HG02852 (cell line): ENCODE measurements at regions not wholly inside any gene's neighbourhood (a gene's known extent, or its start where the extent isn't known, plus 50 kb on each side); places are given as distances from the start of the nearest gene placed in this dataset.

ENCODE experiments used
- ATAC-seq: cut with Tn5 transposase; IDR thresholded peaks from one replicate; pipeline ENCODE4 v1.9.1; 2021; ENCODE audit warnings: mild to moderate bottlenecking, moderate library complexity; ENCODE audit not compliant: unreplicated experiment

GRCh38 chr4:153939570-153939969 is 150.7 kb upstream of the SFRP2 start:
- ATAC-seq = no peak

DNA sequence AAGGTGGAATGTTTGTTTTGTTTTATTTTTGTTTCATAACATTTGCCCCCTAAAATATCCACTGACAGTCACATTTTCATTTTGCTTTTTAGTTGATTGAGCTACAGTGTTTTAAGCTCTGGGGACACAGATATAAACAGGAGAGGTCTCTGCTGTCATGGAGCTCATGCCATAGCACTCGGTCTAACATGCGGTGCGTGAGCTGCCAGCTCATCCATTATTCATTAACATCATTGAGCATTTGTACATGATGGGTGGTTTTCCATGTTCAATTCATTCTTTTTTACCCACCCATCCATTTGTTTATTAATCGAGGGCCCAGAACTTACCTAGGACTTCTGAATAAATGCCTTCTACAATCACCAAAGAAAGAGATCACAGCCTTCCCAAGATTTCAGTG is 150.1 kb upstream of the SFRP2 start:
- no peak for ATAC-seq

- no peak for ATAC-seq
Observed at GRCh38 chr4:153937289-153937688, 148.4 kb upstream of the SFRP2 start.

GRCh38 chr4:153936121-153936520 is 147.2 kb upstream of the SFRP2 start:
- no peak for ATAC-seq

- no peak for ATAC-seq
Observed at GRCh38 chr4:153934688-153935017, 145.8 kb upstream of the SFRP2 start.

GRCh38 chr4:153933915-153934687 is 145.2 kb upstream of the SFRP2 start:
- no peak for ATAC-seq

GRCh38 chr4:153931804-153932203 is 142.9 kb upstream of the SFRP2 start:
- no peak for ATAC-seq

DNA sequence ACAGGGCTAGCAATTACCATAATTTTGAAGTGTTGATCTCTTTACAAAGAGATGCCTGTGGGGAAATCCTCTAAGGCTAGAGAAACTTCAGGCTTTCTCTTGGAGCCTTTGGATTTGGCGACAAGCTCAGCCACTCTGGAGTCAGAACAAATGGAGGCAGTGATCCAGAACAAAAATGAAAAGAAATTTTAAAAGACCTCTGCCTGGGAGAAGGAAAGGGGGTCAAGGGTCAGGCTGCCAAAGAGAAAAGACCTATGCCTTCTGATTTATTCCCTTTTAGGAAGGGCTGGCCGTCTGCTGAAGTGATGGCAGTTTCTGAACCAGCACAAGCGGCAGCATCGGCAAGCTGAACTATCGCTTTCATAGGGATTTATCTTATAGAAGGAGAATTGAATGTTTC is 140.8 kb upstream of the SFRP2 start:
- ATAC-seq = no peak

- no peak for ATAC-seq
Observed at GRCh38 chr4:153927451-153927850, 138.6 kb upstream of the SFRP2 start.

GRCh38 chr4:153922148-153922547 is 133.3 kb upstream of the SFRP2 start:
- ATAC-seq = no peak

DNA sequence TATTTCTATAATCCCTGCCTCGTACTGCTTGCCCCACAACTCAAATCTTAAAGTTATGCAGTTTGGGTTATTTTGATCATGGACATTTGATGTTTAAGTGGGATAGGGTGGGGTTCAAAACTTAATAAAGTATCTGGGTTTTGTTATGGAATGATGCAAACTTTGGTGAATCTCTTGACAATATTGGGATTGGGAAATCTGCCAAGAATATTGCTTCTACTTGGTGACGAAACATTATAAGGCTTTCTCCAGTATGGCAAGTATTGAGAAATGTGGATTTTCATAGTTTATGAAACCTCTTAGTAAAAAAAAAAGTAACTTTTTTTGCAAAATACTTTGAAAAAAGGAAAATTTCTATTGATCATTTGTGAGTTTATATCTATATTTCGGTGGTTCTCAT is 130.8 kb upstream of the SFRP2 start:
- ATAC-seq = no peak

- ATAC-seq = peak; percentile 97
Observed at GRCh38 chr4:153916273-153916755, 127.4 kb upstream of the SFRP2 start.

DNA sequence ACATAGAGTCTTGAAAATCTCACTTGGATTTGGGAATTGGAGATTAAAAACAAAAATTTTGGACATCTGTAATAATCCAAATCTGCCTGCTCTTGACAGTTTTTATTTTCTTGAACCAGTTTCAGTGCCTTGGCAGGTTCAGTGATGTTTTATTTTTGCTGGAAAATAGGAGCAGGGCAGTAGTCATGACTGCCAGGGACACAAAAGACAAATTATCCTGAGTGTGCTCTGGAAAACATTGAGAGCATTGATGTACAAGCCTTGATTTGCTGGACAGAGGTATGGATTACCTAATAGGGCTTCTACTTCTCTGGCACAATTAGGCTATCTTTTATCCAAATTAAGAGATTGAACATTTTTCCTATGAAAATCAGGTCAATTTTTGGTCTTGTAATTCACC is 123.4 kb upstream of the SFRP2 start:
- ATAC-seq = no peak

DNA sequence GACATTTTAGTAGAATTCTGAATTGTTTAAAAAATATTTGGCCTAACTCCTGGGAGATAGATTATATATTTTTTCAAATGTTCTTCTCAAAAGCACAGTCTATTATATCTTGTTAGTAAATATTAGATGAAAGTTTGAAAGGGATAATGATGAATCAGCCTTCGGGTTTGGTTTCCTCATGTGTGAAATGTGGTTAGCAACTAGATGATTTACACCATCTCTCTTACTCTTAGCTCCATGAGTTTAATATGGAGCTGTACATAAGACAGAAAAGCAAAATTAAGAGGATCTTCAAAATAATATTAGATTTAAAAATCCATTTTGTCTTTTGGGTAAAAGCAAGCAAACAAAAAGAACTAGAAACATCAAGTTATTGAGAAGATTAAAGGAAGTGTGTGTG is 120.8 kb upstream of the SFRP2 start:
- no peak for ATAC-seq

DNA sequence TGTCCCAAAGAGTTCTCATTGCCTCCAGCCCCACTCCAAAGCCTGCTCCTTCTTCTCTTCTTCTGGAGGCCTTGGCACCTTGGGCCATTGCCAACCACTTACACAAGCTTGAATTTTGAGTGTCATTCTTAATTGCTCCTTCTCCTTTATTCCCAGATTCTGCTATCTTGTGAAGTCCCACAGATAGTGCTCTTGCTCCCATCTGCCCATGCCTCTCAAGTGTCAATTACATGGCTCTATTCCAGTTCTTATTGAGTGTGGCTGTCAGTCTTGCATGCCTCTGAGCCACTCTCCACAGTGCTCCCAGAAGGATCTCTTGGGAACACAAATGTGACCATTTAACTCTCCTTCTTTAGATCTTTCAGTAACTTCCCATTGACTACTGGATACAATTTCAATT is 117.3 kb upstream of the SFRP2 start:
- ATAC-seq = no peak

GRCh38 chr4:153905231-153905630 is 116.3 kb upstream of the SFRP2 start:
- ATAC-seq = no peak

- ATAC-seq = no peak
Observed at GRCh38 chr4:153904011-153904410, 115.1 kb upstream of the SFRP2 start.

GRCh38 chr4:153901220-153901619 is 112.3 kb upstream of the SFRP2 start:
- ATAC-seq = no peak

DNA sequence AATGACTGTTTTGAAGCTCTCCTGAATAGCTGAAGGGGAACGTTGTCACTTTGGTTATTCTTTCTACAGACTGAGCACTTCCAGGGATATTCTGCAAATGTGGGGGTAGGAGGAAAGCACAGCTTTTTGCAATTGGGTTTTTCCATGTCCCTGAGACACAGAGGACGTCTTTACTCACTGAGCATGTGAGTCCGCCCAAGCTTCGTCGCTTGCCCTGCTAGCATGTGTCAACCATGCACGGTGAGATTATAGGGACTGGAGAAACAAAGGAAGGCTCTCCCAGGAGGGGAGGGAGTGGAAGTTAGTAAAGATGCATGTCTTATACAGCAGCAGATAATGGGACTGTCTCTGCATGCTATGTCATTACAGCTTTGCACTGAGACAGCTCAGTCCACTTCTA is 111.5 kb upstream of the SFRP2 start:
- no peak for ATAC-seq

DNA sequence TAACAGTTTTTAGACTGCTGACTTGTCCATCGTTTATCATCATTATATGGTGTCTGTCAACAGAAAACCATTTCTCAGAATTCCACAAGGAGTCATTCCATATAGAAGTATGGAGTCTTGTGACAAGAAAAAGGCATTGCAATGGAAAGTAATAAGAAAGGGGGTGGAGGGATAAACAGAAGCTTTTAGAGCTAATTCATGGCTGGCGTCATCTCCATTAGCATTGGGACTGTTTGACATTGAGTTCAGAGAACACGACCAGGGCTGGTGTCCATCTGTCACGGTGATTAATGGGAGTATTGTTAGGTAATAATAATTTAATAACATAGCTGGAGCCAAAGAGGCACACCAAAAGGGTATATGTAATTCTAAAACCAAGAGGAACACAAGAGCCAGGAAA is 101.9 kb upstream of the SFRP2 start:
- no peak for ATAC-seq

GRCh38 chr4:153887217-153887616 is 98.3 kb upstream of the SFRP2 start:
- ATAC-seq = no peak

DNA sequence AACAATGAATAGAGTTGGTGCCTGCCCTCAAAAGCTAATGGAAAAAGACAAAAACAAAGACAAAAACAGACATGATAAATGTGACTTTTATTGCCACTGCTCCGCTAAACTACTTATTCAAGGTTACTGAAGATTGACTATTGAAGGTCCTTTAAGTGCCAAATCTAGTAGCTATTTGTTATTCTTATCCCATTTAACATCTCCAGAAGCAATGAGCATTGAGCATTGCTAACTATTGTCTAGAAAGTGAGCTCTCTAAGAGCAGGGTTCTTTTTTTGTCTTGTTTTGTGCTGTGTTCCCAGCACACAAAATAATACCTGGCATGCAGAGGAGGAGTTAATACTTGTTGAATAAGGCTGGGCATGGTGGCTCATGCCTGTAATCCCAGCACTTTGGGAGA is 95.4 kb upstream of the SFRP2 start:
- no peak for ATAC-seq

GRCh38 chr4:153880983-153881382 is 92.1 kb upstream of the SFRP2 start:
- no peak for ATAC-seq
